ENCODE measurements at regions not wholly inside any gene's neighbourhood (a gene's known extent, or its start where the extent isn't known, plus 50 kb on each side); places are given as distances from the start of the nearest gene placed in this dataset.

DNA sequence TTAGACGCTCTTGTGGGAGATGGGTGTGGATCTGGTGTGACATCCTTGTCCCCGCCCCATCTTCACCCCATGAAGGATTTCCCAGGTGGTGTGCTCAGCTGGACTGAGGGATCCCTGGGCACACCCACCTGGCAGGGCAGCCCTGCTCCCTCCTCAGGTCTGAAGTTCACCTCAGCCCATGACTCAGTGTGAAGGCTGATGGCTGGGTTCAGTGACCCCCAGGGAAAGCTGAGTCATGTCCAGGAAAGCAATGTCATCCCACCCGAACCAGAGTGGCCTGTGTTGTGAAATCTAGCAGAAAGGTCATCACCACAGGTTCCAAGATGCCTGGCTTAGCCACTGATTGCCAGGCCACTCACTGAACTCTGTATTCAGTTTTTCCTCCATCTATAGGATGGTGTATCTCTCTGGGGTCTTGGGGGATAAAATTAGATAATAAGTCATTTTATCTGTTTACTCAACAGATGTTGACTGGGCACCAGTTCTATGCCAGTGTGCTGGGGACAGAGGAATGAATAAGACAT is 97.7 kb upstream of the JUN start:
- Mint-ChIP-seq H3K36me3 (ENCODE audit: insufficient read depth, unreplicated experiment) (no peaks in the 10 kb centered on the region), H3K27ac (ENCODE audit: low read depth, unreplicated experiment) (no peak overlapping the region), H3K4me1 (ENCODE audit: insufficient read depth, unreplicated experiment) (peaks cover 35% of the 10 kb centered on the region), H3K4me3 (ENCODE audit: unreplicated experiment) (no peak overlapping the region), H3K9me3 (ENCODE audit: unreplicated experiment) (no peaks in the 10 kb centered on the region), H3K27me3 (ENCODE audit: insufficient read depth, unreplicated experiment) (no peaks in the 10 kb centered on the region)
- CTCF ChIA-PET: interaction anchor here (0.9 to 1.1 kb wide), 2 partner anchors 42 to 47 kb away, joined by 3 to 5 read pairs; no protein-coding TSS in a partner anchor
- intact Hi-C loops (cut with micrococcal nuclease): loop anchor here (5.0 kb wide), 1 partner anchor 64 kb away; no protein-coding TSS in a partner anchor
- POLR2A ChIA-PET: interaction anchor here (2.2 kb wide), 1 partner anchor 97 kb away, joined by 16 read pairs; the partner anchor contains the start of gene JUN
- TF ChIP-seq, protein P1, sequence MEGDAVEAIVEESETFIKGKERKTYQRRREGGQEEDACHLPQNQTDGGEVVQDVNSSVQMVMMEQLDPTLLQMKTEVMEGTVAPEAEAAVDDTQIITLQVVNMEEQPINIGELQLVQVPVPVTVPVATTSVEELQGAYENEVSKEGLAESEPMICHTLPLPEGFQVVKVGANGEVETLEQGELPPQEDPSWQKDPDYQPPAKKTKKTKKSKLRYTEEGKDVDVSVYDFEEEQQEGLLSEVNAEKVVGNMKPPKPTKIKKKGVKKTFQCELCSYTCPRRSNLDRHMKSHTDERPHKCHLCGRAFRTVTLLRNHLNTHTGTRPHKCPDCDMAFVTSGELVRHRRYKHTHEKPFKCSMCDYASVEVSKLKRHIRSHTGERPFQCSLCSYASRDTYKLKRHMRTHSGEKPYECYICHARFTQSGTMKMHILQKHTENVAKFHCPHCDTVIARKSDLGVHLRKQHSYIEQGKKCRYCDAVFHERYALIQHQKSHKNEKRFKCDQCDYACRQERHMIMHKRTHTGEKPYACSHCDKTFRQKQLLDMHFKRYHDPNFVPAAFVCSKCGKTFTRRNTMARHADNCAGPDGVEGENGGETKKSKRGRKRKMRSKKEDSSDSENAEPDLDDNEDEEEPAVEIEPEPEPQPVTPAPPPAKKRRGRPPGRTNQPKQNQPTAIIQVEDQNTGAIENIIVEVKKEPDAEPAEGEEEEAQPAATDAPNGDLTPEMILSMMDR (IDR thresholded peaks at IDR 0.05; ENCODE audit: unreplicated experiment): no peak
- no TSS peak for BruUV-seq (replicated peaks)
- peak; percentile 92 for DNase-seq (ENCODE audit: unreplicated experiment)

DNA sequence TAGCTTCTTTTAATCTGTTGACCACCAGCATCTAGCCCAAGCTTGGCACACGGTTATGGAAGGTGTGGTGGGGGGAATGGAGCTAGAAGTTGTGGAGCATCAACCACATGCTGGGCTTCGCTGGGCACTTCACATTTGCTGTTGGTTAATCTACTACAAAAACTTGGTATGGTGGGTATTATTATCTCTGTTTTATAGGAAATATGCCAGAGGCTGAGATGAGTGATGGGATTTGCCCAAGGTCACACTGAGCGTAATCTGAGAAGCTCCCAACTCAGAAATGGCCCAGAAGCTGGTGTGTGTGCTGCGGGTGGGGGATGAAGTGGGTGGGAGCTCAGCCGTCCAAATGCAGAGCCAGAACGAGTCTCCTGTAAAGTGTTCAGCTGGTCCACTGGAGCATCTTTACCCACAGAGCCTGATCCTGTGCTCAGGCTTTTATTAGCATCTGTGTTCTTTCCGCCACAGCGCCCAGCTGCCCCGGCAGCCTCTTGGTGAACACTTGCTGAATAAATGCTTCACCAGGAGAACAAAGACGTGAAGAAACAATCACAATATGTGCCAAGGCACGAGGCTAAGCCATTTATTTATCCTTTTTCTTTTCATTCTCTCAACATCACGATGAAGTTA is 98.6 kb upstream of the JUN start:
- intact Hi-C loops (cut with micrococcal nuclease): loop anchor here (2.0 to 5.0 kb wide), 2 partner anchors 50 to 65 kb away; no protein-coding TSS in a partner anchor
- no peak overlapping the region for H3K27ac Mint-ChIP-seq (ENCODE audit: low read depth, unreplicated experiment)

DNA sequence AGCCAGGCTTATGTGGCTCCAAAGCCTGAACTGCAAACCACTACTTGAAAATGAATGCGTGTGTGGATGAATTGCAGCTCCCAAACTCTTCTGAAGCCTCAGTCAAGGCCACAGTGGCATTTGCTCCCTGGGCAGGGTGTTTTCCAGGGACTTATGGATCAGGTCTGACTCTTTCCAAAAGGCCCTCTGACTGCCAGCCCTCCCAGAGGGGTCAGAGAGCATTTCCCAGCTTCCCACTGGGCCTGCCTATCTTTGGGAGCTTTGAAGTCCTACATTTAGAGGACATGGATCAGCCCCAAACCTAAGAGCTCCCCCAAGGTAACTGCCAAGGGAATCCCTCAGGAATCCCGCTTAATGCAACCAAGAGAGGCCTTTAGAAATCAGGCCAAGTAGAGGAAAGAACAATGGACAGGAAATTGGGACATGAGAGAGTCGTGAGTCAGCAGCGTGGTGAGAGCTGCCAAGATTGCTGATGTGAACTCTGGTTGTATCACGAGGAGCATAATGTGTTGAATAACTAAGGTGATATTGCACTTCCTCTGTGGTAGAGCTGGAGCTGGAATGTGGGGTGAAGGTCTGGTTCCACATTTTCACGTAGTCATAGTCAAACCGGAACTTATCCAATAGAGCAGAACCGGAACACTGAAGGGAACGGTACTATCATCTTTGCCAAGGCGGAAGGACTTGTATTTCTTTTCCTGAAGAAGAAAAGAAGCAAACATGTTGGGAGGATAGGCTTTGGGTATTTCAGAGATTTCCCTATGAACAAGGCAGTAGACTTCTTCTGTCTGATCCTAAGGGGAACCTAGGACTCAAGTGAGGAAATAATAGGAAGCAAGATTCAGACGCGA is 99.4 kb upstream of the JUN start:
- no peaks in the 10 kb centered on the region for H3K9me3 Mint-ChIP-seq (ENCODE audit: unreplicated experiment)
- peaks cover 44% of the 10 kb centered on the region for H3K4me1 Mint-ChIP-seq (ENCODE audit: insufficient read depth, unreplicated experiment)
- H3K4me3 Mint-ChIP-seq (ENCODE audit: unreplicated experiment): no peak overlapping the region
- H3K27me3 Mint-ChIP-seq (ENCODE audit: insufficient read depth, unreplicated experiment): no peaks in the 10 kb centered on the region
- peak overlapping the region; percentile 8 for H3K27ac Mint-ChIP-seq (ENCODE audit: low read depth, unreplicated experiment)
- ChIA-PET CTCF (interaction anchor here (0.6 to 1.0 kb wide), 5 partner anchors 34 to 441 kb away, joined by 3 to 4 read pairs (median 3); no protein-coding TSS in a partner anchor), POLR2A (interaction anchor here (0.8 to 2.2 kb wide), 21 partner anchors 15 to 868 kb away, joined by 3 to 16 read pairs (median 4); partner anchors contain the start of genes FGGY and JUN)
- no TSS peak for BruUV-seq (replicated peaks)
- TF ChIP-seq, protein P1 (IDR thresholded peaks at IDR 0.05; ENCODE audit: unreplicated experiment): no peak
- no peaks in the 10 kb centered on the region for H3K36me3 Mint-ChIP-seq (ENCODE audit: insufficient read depth, unreplicated experiment)
- intact Hi-C loops (cut with micrococcal nuclease): loop anchor here (1.0 to 5.0 kb wide), 3 partner anchors 34 to 66 kb away; no protein-coding TSS in a partner anchor
- DNase-seq (ENCODE audit: unreplicated experiment): peak; percentile 99

More for the DNA sequence above, 98.6 kb upstream of the JUN start:
- TF ChIP-seq, protein P1 (IDR thresholded peaks at IDR 0.05; ENCODE audit: unreplicated experiment): no peak
- Mint-ChIP-seq H3K4me3 (ENCODE audit: unreplicated experiment) (no peak overlapping the region), H3K9me3 (ENCODE audit: unreplicated experiment) (no peaks in the 10 kb centered on the region), H3K27me3 (ENCODE audit: insufficient read depth, unreplicated experiment) (no peaks in the 10 kb centered on the region), H3K36me3 (ENCODE audit: insufficient read depth, unreplicated experiment) (no peaks in the 10 kb centered on the region), H3K4me1 (ENCODE audit: insufficient read depth, unreplicated experiment) (peaks cover 44% of the 10 kb centered on the region)
- BruUV-seq (replicated peaks): no TSS peak
- POLR2A ChIA-PET: interaction anchor here (0.6 to 2.2 kb wide), 19 partner anchors 16 to 667 kb away, joined by 3 to 16 read pairs (median 4); partner anchors contain the start of gene JUN
- no peak for DNase-seq (ENCODE audit: unreplicated experiment)
- CTCF ChIA-PET: interaction anchor here (0.6 to 0.9 kb wide), 5 partner anchors 35 to 442 kb away, joined by 3 to 5 read pairs (median 3); no protein-coding TSS in a partner anchor
